B cell (primary cell): ENCODE measurements at regions not wholly inside any gene's neighbourhood (a gene's known extent, or its start where the extent isn't known, plus 50 kb on each side); places are given as distances from the start of the nearest gene placed in this dataset.

ENCODE experiments used
- ATAC-seq: fragments of 200-7000 bp; cut with Tn5 transposase; one replicate; pipeline ENCODE4 v1.10.0; 2021; ENCODE audit warnings: low read depth, mild to moderate bottlenecking, moderate number of reproducible peaks, moderate library complexity
- CTCF ChIA-PET: fragments of 350-600 bp; sonication (Branson Sonifier 250); formaldehyde crosslinking; loops from one replicate; lab custom pipeline; 2021; ENCODE audit warnings: antibody characterized with exemption, inconsistent platforms; lab: Charles Lee
- POLR2A ChIA-PET: fragments of 350-600 bp; sonication (Branson Sonifier 250); formaldehyde crosslinking; loops from one replicate; lab custom pipeline; 2021; ENCODE audit warnings: antibody characterized with exemption; lab: Charles Lee
- DNase-seq: peaks from one replicate; pipeline ENCODE4 v3.0.0; 2013
- H2AFZ ChIP-seq: 2 replicates; pipeline ENCODE4 v1.6.1; 2012; ENCODE audit warnings: mild to moderate bottlenecking, low read depth, low read length; ENCODE audit not compliant: insufficient read depth, poor library complexity, severe bottlenecking
- H3K27ac ChIP-seq, 2 donors: 1 replicate in 1 of 2; 2 replicates in 1 of 2; pipeline ENCODE4 v1.5.1; 2012 to 2013; ENCODE audit warnings: low read length in 2 of 2, mild to moderate bottlenecking in 2 of 2, moderate library complexity in 1 of 2
- H3K27me3 ChIP-seq, 4 experiments: fragments of 200-600 bp in 1 of 4; sonication (generic) in 1 of 4; replicated peaks in 1 of 4; 1 replicate in 2 of 4; 2 replicates in 2 of 4; pipeline versions ENCODE4 v1.6.1 to v1.7.0; 2013 to 2016; ENCODE audit warnings: low read length in 3 of 4, mild to moderate bottlenecking in 2 of 4, mixed read lengths in 1 of 4, moderate library complexity in 1 of 4; ENCODE audit not compliant: insufficient read depth in 4 of 4, control insufficient read depth in 3 of 4; ENCODE audit errors: control extremely low read depth in 1 of 4
- H3K36me3 ChIP-seq, 2 experiments: replicated peaks in 1 of 2; 1 replicate in 1 of 2; 2 replicates in 1 of 2; pipeline versions ENCODE4 v1.6.1 to v1.7.1; 2013; ENCODE audit warnings: low read length in 1 of 2; ENCODE audit not compliant: insufficient read depth in 2 of 2, control insufficient read depth in 1 of 2; ENCODE audit errors: control extremely low read depth in 1 of 2, extremely low read depth in 1 of 2
- H3K4me1 ChIP-seq, 2 donors: fragments of 200-600 bp in 1 of 2; sonication (generic) in 1 of 2; 1 replicate in 1 of 2; 2 replicates in 1 of 2; pipeline versions ENCODE4 v1.5.1 to v1.6.1; 2013 to 2017; ENCODE audit warnings: low read length in 2 of 2; ENCODE audit not compliant: control insufficient read depth in 2 of 2, insufficient read depth in 2 of 2
- H3K4me2 ChIP-seq: replicated peaks from 2 replicates; pipeline ENCODE3; 2012; ENCODE audit warnings: mild to moderate bottlenecking, low read depth, low read length; ENCODE audit not compliant: poor library complexity, severe bottlenecking
- H3K4me3 ChIP-seq, 5 experiments: fragments of 200-600 bp in 1 of 5; sonication (generic) in 1 of 5; 1 replicate in 3 of 5; 2 replicates in 2 of 5; pipeline versions ENCODE4 v1.5.1 to v1.7.0; 2011 to 2016; ENCODE audit warnings: low read length in 4 of 5, mild to moderate bottlenecking in 4 of 5, low read depth in 2 of 5, control low read depth in 1 of 5, moderate library complexity in 1 of 5; ENCODE audit not compliant: insufficient read depth in 1 of 5; ENCODE audit errors: control extremely low read depth in 1 of 5, extremely low read depth in 1 of 5
- H3K79me2 ChIP-seq: fragments of 200-600 bp; sonication (generic); one replicate; pipeline ENCODE4 v1.6.0; 2016; ENCODE audit warnings: low read length; ENCODE audit not compliant: control insufficient read depth, insufficient read depth
- H3K9ac ChIP-seq: fragments of 200-600 bp; sonication (generic); 2 replicates; pipeline ENCODE4 v1.6.1; 2017; ENCODE audit warnings: mild to moderate bottlenecking, low read length, moderate library complexity
- H3K9me3 ChIP-seq, 3 donors: one replicate each; pipeline versions ENCODE4 v1.6.1 to v1.7.1; 2013; ENCODE audit warnings: low read length in 2 of 3; ENCODE audit not compliant: control insufficient read depth in 2 of 3, insufficient read depth in 1 of 3; ENCODE audit errors: control extremely low read depth in 1 of 3
- H4K20me1 ChIP-seq: 2 replicates; pipeline ENCODE4 v1.6.0; 2012; ENCODE audit warnings: mild to moderate bottlenecking, low read length; ENCODE audit not compliant: insufficient read depth, control insufficient read depth, poor library complexity, severe bottlenecking
- H3K27ac Mint-ChIP-seq: one replicate; pipeline ENCODE4 v1.8.0; 2021; ENCODE audit warnings: mixed read lengths
- H3K27me3 Mint-ChIP-seq: one replicate; pipeline ENCODE4 v1.8.0; 2021; ENCODE audit warnings: mixed read lengths
- H3K4me1 Mint-ChIP-seq: one replicate; pipeline ENCODE4 v1.8.0; 2021; ENCODE audit warnings: mixed read lengths
- H3K4me3 Mint-ChIP-seq: one replicate; pipeline ENCODE4 v1.8.0; 2021; ENCODE audit warnings: mixed read lengths
- H3K9me3 Mint-ChIP-seq: one replicate; pipeline ENCODE4 v1.8.0; 2022; ENCODE audit warnings: mixed read lengths; ENCODE audit not compliant: insufficient read depth
- CTCF ChIP-seq: fragments of 200-600 bp; IDR thresholded peaks from one replicate; pipeline ENCODE4 v1.8.0; 2022; ENCODE audit warnings: antibody characterized with exemption, mild to moderate bottlenecking
- EZH2 ChIP-seq: IDR thresholded peaks from 2 replicates; pipeline ENCODE4 v1.6.1; 2012; ENCODE audit warnings: borderline replicate concordance, low read depth, mild to moderate bottlenecking, moderate library complexity, low read length; ENCODE audit not compliant: insufficient read depth, poor library complexity, severe bottlenecking
- whole genome bisulfite sequencing: methylation state at CpG from one replicate; pipeline ENCODE4 v1.1.5; 2013; ENCODE audit warnings: missing lambda C conversion rate; ENCODE audit not compliant: insufficient coverage; 5-methylcytosine and 5-hydroxymethylcytosine counted together
- intact Hi-C: fragments of 100-400 bp; cut with micrococcal nuclease; formaldehyde crosslinking; loops from one replicate; pipeline ENCODE4 v1.10.0; 2022

- Mint-ChIP-seq H3K27me3 (no peaks in the 10 kb centered on the region), H3K4me1 (no peaks in the 10 kb centered on the region), H3K27ac (no peak overlapping the region), H3K9me3 (no peaks in the 10 kb centered on the region), H3K4me3 (no peak overlapping the region)
- ATAC-seq (no peak), DNase-seq (no peak)
- WGBS, result no CpG with 5 or more reads among the region's 1 CpG
- Histone ChIP-seq H3K4me2 (no peak overlapping the region), H3K4me3 (no peak overlapping the region), H4K20me1 (no peaks in the 10 kb centered on the region), H3K79me2 (no peaks in the 10 kb centered on the region), H3K27ac (no peak overlapping the region), H2AFZ (no peak overlapping the region), H3K36me3 (no peaks in the 10 kb centered on the region), H3K27me3 (no peaks in the 10 kb centered on the region), H3K9ac (no peak overlapping the region), H3K9me3 (peaks cover 0 to 2% (median 0%) of the 10 kb centered on the region in 3 donors), H3K4me1 (no peaks in the 10 kb centered on the region)
- CTCF ChIA-PET, result no interaction called here
- intact Hi-C loops, result no loop called here
- POLR2A ChIA-PET, result no interaction called here
- TF ChIP-seq CTCF (no peak), EZH2 (no peak)
Measured at GRCh38 chr1:187228790-187229189, 400.0 kb downstream of the PLA2G4A start.

- no peak overlapping the region for H3K27ac ChIP-seq
- no peaks in the 10 kb centered on the region for H3K27me3 ChIP-seq
- no peak for TF ChIP-seq EZH2
- no peak for TF ChIP-seq CTCF
- no peak overlapping the region for H3K4me2 ChIP-seq
- H3K36me3 ChIP-seq, result no peaks in the 10 kb centered on the region
- no peaks in the 10 kb centered on the region for H3K4me1 Mint-ChIP-seq
- DNase-seq (no peak), ATAC-seq (no peak)
- H3K79me2 ChIP-seq, result no peaks in the 10 kb centered on the region
- CTCF ChIA-PET, result no interaction called here
- H3K27me3 Mint-ChIP-seq, result no peaks in the 10 kb centered on the region
- H2AFZ ChIP-seq, result no peak overlapping the region
- no peaks in the 10 kb centered on the region for H3K9me3 Mint-ChIP-seq
- POLR2A ChIA-PET, result no interaction called here
- no peak overlapping the region for H3K4me3 ChIP-seq
- H3K4me3 Mint-ChIP-seq, result no peak overlapping the region
- H3K4me1 ChIP-seq, result no peaks in the 10 kb centered on the region
- H3K27ac Mint-ChIP-seq, result no peak overlapping the region
- intact Hi-C loops, result no loop called here
- H3K9me3 ChIP-seq, result no peaks in the 10 kb centered on the region
- H3K9ac ChIP-seq, result no peak overlapping the region
- H4K20me1 ChIP-seq, result no peaks in the 10 kb centered on the region
Measured at GRCh38 chr1:187229496-187229895, 400.7 kb downstream of the PLA2G4A start.
